Lung microvascular endothelial cell (primary cell): ENCODE measurements at regions not wholly inside any gene's neighbourhood (a gene's known extent, or its start where the extent isn't known, plus 50 kb on each side); places are given as distances from the start of the nearest gene placed in this dataset.
"Not testable (repeated sequence)": the region's sequence is repeated elsewhere in the genome, so short reads cannot be mapped to it uniquely, and the experiment has no call there.

Experiments
- DNase-seq, 2 donors: peaks; one replicate each; pipeline versions ENCODE4 v3.0.0 to v3.0.0-alpha.2; 2010; ENCODE audit warnings: low read depth in 2 of 2

DNA sequence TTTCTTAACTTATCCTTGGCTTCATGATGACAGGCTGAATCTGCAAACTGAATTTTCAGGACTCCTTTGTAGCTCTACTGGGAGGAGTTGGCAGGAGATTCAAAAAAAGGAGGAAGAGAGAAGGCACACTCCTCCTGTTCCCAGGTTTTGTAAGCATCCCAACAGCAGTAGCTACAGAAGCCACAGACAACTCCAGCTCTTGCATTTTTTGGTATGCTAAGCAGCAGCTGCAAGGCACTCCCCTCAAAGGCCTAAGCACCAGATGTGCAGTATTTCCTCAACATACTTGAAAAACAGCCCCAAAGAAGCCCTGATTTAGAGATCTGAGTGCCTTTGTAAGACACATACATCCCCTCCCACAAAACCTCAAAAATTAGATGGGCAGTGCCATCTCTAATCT, 328.6 kb upstream of the SYNCRIP start:
- DNase-seq, result no peak

DNA sequence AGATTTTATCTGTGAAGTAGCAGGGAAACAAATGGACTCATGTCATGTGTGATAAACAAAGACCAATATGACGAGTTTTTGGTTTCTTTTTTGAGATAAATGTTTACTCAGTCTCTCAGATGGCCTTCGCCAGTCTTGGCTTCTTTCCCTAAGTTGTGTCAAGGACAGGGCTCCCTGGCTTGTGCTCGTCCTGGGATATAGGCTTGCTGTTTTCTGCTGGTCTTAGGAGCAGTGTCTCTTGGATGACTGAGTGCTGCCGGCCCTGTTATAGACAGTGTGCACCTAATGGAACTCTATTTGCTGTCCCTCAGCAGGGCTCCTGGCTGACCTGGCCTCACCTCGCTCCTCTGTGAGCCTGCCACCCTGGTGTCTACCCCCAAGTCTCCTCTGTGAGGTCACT, 324.1 kb upstream of the SYNCRIP start:
- DNase-seq, result no peak

DNA sequence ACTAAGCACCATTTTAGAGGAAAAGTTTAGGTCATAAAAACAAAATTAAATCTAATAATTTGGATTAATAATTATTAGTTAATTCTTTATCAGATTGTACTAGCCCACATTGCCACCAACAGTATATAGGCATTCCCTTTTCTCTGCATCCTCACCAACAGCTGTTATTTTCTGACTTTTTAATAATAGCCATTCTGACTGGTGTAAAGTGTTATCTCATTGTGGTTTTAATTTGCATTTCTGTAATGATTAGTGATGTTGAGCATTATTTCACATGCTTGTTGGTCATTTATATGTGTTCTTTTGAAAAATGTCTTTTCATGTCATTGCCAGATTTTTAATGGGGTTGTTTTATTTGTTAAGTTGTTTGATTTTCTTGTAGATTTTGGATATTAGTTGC, 319.1 kb upstream of the SYNCRIP start:
- DNase-seq, result no peak

DNA sequence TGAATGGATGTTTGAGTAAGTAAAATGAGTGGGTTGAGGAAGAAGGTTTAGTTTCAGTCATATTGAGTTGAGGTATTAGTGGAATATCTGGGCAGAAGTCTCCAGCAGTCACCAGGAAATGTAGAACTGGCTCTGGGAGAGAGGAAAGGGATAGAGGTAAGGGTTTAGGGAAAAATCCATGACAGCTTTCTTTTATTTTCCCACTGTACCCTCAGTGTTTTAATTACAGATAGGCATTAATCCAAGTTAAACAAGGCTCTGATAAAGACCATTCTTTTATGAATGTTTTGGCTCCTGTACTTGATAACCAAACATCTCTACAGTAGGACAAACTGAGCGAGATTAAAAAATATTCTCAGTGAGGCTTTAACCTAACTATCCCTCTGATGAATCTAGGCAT, 318.4 kb upstream of the SYNCRIP start:
- DNase-seq, result no peak

DNA sequence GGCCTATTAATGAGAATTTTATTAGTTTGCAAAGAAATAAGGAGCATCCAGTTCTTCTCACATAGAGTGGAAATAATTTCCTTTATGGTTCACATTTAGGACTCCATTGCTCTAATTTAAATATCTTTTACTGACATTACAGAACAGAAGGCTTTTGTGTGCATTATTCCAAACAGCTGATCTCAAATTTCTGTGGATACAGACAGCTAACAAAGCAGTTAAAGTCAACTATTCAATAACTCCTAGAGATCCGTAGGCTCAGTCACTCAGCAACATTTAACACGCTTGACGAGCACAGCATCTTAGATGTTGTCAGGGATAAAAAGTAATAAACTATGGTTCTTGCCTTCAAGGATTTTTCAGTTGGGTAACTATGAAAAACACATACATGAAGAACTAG, 305.8 kb upstream of the SYNCRIP start:
- DNase-seq, result no peak

DNA sequence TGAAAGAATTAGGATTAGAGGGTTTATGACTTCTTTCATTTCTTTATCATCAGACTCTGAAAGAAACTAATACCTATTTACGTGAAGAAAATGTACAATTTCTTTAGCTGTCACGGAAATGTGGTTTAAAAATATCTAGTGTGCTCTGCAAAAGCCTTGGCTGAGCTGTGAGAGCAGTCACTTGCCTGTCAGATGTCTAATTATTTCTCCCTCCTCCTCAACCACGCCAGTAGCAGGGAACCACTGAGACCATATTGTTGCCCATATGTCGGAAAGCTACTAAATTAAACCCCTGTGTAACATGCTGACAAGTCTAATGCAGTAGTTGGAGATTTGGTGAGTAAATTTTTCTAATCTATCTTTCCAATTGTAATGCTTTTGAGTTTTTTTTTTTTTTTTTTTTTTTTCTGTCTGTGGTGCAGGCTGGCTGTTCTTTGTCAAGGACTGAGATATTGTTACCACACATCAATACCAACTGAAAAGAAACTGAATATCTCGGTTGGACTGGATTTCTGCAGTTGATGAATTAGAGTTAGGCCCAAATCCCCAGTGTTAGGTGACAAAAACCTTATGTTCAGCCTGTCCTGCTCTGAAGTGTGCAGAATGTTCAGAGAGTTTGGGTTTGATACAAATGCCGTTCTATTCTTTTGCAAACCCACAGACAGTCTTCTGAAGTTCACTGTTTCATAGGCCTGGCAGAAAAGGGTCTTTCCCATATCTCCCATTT, 302.9 kb upstream of the SYNCRIP start:
- no peak for DNase-seq

DNA sequence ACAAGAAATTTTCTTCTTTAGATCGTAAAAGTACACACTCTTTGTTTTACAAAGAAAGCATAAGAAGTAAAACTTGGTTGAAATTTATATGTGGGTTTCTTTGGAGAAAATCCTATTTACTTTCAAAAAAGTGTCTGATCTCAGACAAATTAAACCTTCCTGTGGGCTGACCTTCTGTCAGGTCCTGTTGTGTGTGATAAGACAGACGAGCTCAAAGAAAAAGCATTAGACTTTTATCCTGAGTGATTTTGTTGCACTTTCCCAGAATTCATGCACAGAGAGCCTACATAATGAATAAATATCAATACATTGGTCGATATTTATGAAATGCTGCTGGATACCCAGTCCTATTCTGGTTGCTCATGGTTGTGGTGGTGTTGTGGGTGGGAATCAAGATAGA, 302.1 kb upstream of the SYNCRIP start:
- no peak for DNase-seq

DNA sequence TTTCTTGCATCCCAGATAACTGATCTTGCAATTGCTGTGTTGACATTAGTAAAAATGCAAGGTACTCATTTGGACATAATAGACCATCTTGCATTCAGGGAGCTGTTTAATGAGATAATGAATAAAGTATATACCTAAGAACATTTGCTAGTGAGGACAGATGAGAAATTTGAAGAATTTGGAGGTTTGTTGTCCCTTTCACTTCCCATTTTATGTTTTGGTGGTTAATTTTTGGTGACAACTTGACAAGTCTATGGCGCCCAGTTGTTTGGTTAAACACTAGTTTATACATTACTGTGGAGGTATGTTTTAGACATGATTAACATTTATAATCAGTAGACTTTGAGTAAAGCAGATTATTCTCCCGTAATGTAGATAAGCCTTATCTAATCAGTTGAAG, 300.2 kb upstream of the SYNCRIP start:
- no peak for DNase-seq

DNA sequence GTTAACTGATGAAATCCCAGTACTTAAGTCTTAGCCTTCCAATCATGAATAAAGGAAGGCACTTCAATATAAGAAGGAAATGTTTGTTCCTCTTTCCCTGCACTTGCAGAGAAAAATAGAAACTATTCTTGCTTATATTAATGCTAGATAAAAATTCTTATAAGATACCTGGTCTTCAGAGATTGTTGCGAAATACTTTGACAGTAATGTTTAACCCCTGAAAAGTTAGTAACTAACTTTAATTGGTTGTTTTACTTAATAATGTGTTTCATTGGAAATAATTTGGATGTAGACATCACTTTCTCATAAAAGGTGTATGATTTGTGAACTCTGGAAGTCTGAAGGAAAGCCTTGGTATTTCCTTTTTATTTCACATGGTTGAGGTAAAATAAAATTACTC, 294.2 kb upstream of the SYNCRIP start:
- no peak for DNase-seq

DNA sequence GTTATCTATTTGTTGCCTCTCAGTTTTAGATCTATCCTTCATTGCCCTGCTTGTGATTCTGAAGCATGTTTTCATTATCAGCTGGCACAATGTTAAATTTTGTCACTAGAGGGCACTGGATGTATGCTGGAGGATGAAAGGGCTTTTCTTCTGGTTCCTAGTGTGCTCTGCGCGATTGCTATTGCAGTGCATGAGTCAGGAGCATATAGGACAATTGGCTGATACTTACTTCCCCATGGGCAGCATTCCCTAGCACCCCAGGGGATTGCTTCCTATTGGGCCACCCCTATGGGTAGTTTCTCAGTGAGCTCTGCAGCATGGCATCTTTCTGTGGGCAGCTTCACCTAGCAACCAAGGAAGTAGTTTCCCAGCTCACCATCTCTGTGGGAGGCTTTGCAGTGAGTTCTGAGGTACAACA, 280.3 kb upstream of the SYNCRIP start:
- DNase-seq, result peak; percentile 53 to 54

DNA sequence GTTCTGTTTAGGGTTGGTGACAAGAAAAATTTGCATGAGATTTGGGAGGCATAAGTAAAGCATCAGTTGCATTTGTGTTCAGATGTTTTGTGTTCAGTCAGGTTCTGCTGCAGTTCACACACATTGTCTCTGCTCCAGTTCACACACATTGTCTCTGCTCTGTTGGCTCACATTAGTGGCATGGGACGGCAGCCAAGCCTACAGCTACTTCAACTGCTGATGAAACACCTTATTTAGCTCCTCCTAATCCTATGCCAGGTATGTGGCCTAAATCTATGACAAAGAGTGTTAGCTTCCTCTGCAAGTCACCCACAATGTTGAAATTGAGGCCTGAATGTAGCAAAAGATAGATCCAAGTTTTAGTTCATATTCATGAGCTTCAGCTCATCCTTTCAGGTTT, 278.1 kb upstream of the SYNCRIP start:
- DNase-seq, result no peak

DNA sequence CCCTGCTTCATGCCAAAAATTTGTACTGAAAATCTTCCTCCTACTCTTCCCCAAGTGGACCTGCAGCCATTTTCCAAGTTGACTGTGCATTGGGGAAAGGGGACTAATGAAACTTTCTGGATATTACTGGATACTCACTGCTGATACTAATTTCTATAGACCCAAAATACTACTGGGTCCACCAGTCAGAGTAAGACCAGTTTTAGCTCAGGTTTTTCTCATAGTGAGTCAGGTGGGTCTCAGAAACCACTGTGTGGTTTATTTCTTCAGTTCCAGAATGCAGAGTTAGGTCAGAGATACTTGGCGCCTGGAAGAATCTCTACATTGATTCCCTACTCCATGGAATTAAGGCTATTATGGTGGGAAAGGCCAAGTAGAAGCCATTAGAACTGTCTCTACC, 274.8 kb upstream of the SYNCRIP start:
- no peak for DNase-seq

DNA sequence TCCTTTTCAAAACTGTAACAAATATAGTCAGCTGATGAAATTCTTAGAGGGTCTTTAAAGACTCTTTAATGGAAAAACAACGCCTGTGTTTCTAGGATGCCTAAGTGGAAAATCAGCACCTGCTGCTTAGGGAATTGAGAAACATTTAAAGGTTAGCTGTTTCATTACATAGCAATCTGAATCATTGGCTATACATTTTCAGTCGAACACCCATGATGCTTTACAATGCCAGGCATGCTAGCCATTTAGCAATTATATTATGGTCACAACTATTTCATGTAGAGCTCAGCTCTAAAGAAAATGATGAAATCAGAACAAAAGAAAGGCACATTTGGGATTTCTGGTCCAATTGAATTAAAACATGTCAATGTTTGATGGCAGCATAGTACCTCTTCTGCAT, 270.3 kb upstream of the SYNCRIP start:
- no peak for DNase-seq

DNA sequence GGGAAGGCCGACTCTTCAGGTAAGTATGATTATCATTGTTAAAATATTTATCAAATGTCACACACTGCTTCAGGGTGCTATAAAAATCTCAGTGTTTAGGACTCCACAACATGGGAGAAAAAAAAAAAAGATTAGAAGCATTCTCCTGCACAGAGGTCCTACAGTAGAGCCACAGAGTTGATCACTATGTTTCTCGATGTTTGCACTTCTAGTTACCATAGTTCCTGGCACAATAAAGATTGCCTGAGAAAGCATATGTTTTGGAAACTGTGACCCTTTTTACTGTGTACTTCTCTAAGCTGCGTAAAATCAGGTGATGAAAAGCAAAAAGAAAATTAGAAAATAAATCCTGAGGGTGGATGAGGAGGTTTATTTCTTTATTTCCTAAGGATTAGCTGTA, 269.9 kb upstream of the SYNCRIP start:
- no peak for DNase-seq

DNA sequence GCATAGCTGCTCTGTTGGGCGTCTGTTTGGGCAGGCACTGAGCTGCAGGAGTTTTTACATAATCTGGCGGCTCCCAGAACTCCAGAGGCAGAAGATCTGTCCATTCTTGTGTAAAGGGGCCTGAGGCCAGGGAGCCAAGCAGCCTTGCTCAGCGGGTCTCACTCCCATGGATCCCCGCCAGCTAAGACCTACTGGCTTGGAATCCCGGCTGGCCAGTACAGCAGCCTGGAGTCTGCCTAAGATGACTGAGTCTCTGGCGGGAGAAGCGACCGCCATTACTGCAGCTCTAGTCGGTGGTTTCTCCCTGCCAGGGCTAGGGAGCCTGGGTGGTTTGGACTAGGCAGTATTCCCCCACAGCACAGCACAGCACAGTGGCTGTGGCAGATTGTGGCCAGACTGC, 268.4 kb upstream of the SYNCRIP start:
- no peak for DNase-seq

DNA sequence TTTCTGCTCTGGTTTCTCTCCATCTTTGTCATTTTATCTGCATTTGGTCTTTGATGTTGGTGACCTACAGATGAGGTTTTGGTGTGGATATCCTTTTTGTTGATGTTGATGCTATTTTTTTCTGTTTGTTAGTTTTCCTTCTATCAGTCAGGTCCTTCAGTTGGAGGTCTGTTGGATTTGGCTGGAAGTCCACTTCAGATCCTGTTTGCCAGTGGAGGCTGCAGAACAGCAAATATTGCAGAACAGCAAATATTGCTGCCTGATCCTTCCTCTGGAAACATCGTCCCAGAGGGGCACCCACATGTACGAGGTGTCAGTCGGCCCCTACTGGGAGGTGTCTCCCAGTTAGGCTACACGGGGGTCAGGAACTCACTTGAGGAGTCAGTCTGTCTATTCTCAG, 265.4 kb upstream of the SYNCRIP start:
- not testable (repeated sequence) for DNase-seq

DNA sequence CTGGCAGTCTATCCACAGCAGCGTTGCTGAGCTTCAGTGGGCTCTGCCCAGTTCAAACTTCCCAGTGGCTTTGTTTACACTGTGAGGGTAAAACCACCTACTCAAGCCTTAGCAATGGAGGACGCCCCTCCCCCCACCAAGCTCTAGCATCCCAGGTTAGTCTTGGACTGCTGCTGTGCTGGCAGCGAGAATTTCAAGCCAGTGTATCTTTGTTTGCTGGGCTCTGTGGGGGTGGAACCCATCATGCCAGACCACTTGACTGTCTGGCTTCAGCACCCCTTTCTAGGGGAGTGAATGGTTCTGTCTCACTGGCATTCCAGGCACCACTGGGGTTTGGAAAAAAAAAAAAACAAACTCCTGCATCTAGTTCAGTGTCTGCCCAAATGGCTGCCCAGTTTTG, 249.7 kb upstream of the SYNCRIP start:
- DNase-seq, result no peak

DNA sequence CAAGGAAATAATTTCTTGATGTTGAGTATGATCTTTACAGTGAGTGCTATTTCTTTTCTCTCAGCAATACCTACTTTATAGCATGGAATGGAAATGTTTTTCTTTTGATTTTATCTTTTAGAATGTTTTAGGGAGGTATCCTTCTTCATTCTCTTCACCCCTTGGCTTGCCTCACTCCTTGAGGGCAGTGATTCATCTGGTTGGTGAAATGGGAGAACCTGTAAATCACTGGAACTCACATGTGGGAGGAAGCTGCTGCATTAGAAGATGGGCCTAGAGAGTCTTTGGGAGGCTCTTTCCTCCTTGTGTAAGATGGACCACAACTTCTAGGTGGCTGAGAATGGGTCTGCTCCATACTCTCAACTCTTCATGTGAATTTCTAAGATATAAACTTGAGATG, 244.8 kb upstream of the SYNCRIP start:
- DNase-seq, result no peak

DNA sequence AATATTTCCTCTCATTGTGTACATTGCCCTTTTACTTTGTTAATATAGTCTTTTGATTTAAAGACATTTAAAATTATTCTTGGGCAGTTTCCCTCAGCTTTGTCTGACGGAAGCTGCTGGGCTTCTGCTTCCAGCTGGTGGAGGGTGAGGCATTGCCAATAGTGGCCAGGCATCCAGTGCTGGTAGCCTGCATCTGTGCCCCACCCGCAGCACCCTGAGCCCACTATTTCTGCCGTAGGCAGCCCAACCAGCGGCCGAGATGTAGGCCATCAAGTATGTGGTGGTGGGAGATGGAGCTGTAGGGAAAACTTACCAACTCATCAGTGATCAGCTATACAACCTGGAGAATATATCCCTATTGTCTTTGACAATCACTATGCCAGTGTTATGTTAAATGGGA, 226.0 kb upstream of the SYNCRIP start:
- DNase-seq, result no peak

DNA sequence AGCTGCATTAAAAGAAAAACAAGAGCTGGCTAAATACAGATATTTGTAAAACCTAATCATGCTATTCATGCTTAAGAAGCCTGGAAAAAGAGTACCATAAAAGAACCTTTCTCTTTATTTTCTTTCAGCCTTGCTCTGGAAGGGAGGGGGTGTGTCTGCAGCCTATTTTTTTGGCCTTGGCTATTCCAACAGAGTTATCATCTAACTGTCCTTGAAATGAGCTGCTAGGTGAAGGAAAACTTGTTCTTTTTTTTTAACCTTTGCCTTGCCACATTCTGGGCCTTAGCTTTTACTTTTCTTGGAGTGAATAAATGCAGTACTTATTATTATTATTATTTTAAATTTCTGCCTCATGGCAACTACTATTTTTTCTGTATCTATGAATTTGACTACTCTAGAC, 224.9 kb upstream of the SYNCRIP start:
- DNase-seq, result no peak

DNA sequence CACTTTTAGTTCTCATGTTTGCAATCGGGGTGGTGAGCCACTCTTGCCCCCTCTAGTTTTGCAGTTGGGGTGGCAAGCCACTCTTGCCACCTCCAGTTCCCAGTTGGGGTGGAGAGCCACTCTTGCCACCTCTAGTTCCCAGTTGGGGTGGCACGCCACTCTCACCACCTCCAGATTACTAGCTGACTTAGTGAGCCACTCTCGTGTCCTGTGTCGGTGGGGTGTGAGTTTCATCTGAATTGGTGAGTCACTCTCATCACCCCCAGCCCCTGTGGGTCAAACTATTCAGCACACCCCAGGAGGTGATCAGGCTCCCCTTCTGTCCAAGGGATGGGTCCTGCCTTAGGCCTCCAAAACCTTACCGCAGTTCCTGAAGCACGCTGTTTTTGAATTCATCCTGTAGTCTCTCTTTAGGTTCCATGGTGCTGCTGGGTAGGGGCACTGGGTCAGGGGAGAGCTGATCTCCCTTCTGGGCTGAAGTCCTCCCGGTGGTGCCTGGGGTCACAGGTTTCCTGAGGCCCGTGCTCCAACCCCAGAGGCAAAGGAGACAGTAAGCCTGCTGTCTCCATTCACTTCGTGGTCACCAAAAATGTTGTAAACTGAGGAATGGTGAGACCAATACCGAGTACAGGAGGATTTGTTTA, 224.2 kb upstream of the SYNCRIP start:
- no peak for DNase-seq

DNA sequence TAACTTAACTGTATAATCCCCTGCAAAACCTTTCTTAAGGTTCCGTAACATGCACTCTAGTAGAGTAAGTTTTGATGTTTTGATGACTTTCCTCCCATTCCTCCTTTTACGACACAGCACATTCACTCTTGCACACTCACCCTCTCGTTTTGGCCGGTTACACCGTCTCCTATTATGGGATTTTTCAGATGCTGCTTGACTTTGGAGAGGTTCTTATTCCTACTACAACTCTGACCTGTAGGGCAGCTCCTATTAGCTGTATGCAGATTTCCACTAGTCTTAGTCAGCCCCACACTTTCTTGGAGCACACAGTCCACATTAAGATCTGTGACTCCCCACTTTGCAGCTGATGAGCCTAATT, 223.7 kb upstream of the SYNCRIP start:
- DNase-seq, result no peak

DNA sequence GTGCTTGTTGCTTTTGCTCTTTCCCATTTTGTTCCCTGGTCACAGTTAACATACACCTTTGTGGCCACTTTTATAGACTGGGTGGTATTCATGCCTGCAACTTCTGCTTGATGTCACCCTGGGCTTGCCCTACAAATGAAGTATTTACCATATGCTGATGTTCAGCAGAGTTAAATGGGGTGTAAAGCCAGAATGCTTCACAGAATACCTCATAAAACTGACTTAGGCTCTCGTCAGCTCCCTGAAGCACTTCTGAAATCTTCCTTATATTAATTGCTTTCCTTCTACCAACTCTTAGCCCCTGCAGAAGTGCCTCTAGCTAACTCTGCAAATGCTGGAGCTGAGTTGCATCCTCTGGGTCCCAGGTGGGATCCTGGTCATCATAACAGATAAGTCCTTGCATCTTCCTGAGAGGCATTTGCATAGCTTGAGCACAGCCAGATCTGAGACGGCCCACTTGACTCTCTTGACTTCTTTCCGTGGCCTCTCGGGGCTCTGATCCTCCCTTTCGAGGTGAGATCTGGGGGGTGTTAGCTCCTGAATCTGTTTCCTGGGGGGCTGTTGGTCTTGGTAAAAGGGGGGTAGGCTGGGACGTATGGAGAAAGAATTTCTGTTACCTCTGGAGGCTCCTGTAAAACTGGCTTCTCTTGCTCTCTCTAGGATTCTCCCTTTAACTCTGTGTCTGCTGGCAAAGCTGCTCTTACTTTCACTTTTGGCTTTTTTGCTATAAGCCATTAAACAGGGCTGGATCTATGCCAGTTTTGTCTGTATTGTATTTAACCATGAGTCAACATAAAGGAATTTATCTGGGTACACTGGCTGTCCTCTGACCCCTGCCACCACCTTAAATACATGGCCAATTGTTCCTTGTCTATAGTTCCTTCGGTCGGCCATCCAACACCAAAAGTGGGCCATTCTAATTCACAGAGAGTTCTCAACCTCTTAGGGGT, 223.0 kb upstream of the SYNCRIP start:
- peak; percentile 88 to 92 for DNase-seq
